ENCODE measurements at regions not wholly inside any gene's neighbourhood (a gene's known extent, or its start where the extent isn't known, plus 50 kb on each side); places are given as distances from the start of the nearest gene placed in this dataset.
A peak's percentile ranks its signal among the peaks of the same experiment; 100 is the strongest.

GRCh38 chr2:56008661-56009431 is 85.3 kb upstream of the EFEMP1 start:
- Histone ChIP-seq H3K9me3 (ENCODE audit: insufficient read depth, low read length) (no peaks in the 10 kb centered on the region), H3K36me3 (ENCODE audit: low read length) (no peaks in the 10 kb centered on the region), H2AFZ (ENCODE audit: low read depth, low read length, severe bottlenecking) (no peak overlapping the region), H4K20me1 (ENCODE audit: low read depth, low read length) (no peaks in the 10 kb centered on the region), H3K27me3 (ENCODE audit: low read length) (no peaks in the 10 kb centered on the region), H3K4me2 (ENCODE audit: low read depth, low read length, poor library complexity, severe bottlenecking) (no peak overlapping the region), H3K27ac (ENCODE audit: low read depth, low read length) (no peak overlapping the region), H3K79me2 (ENCODE audit: insufficient read depth, low read length) (no peaks in the 10 kb centered on the region), H3K9ac (ENCODE audit: low read length) (no peak overlapping the region), H3K4me3 (ENCODE audit: insufficient read depth, low read length, poor library complexity, severe bottlenecking) (no peak overlapping the region), H3K9me2 (replicated peaks; ENCODE audit: insufficient read depth, low read length) (no peaks in the 10 kb centered on the region), H3F3A (ENCODE audit: insufficient read depth) (no peaks in the 10 kb centered on the region)
- TF ChIP-seq CTCF (IDR thresholded peaks at IDR 0.05; ENCODE audit: insufficient read depth, low read length, poor library complexity, severe bottlenecking), result no peak
- no peak for TF ChIP-seq EZH2phosphoT487 (conservative IDR thresholded peaks at IDR 0.05; ENCODE audit: low read length)

- no peak overlapping the region for H3K4me3 ChIP-seq (ENCODE audit: insufficient read depth, low read length, poor library complexity, severe bottlenecking)
- H3K4me2 ChIP-seq (ENCODE audit: low read depth, low read length, poor library complexity, severe bottlenecking), result no peak overlapping the region
- H3K79me2 ChIP-seq (ENCODE audit: insufficient read depth, low read length), result no peaks in the 10 kb centered on the region
- H3K27me3 ChIP-seq (ENCODE audit: low read length), result no peaks in the 10 kb centered on the region
- no peak overlapping the region for H2AFZ ChIP-seq (ENCODE audit: low read depth, low read length, severe bottlenecking)
- no peak overlapping the region for H3K27ac ChIP-seq (ENCODE audit: low read depth, low read length)
- no peak overlapping the region for H3K9ac ChIP-seq (ENCODE audit: low read length)
- H3K9me2 ChIP-seq (replicated peaks; ENCODE audit: insufficient read depth, low read length), result no peaks in the 10 kb centered on the region
- no peaks in the 10 kb centered on the region for H3K36me3 ChIP-seq (ENCODE audit: low read length)
- no peak for TF ChIP-seq EZH2phosphoT487 (conservative IDR thresholded peaks at IDR 0.05; ENCODE audit: low read length)
- TF ChIP-seq CTCF (IDR thresholded peaks at IDR 0.05; ENCODE audit: insufficient read depth, low read length, poor library complexity, severe bottlenecking), result peak; percentile 31
- no peaks in the 10 kb centered on the region for H4K20me1 ChIP-seq (ENCODE audit: low read depth, low read length)
- no peaks in the 10 kb centered on the region for H3F3A ChIP-seq (ENCODE audit: insufficient read depth)
- no peaks in the 10 kb centered on the region for H3K9me3 ChIP-seq (ENCODE audit: insufficient read depth, low read length)
These were observed 86.3 kb upstream of the EFEMP1 start for GRCh38 chr2:56009758-56010458.

- H3K27ac ChIP-seq (ENCODE audit: low read depth, low read length), result no peak overlapping the region
- no peaks in the 10 kb centered on the region for H3K36me3 ChIP-seq (ENCODE audit: low read length)
- no peaks in the 10 kb centered on the region for H3K79me2 ChIP-seq (ENCODE audit: insufficient read depth, low read length)
- no peaks in the 10 kb centered on the region for H3F3A ChIP-seq (ENCODE audit: insufficient read depth)
- no peak overlapping the region for H3K4me2 ChIP-seq (ENCODE audit: low read depth, low read length, poor library complexity, severe bottlenecking)
- H2AFZ ChIP-seq (ENCODE audit: low read depth, low read length, severe bottlenecking), result no peak overlapping the region
- H3K4me3 ChIP-seq (ENCODE audit: insufficient read depth, low read length, poor library complexity, severe bottlenecking), result no peak overlapping the region
- no peaks in the 10 kb centered on the region for H4K20me1 ChIP-seq (ENCODE audit: low read depth, low read length)
- no peaks in the 10 kb centered on the region for H3K9me3 ChIP-seq (ENCODE audit: insufficient read depth, low read length)
- no peaks in the 10 kb centered on the region for H3K9me2 ChIP-seq (replicated peaks; ENCODE audit: insufficient read depth, low read length)
- H3K9ac ChIP-seq (ENCODE audit: low read length), result no peak overlapping the region
- H3K27me3 ChIP-seq (ENCODE audit: low read length), result no peaks in the 10 kb centered on the region
- no peak for TF ChIP-seq CTCF (IDR thresholded peaks at IDR 0.05; ENCODE audit: insufficient read depth, low read length, poor library complexity, severe bottlenecking)
These were observed 88.0 kb upstream of the EFEMP1 start for GRCh38 chr2:56011624-56012023.
